Natural killer cell treated with Interleukin-12 subunit alpha and Interleukin-12 subunit beta and Interleukin-15 and Interleukin-18, amount 100 ng/mL, for 72 hours (primary cell): ENCODE measurements at regions not wholly inside any gene's neighbourhood (a gene's known extent, or its start where the extent isn't known, plus 50 kb on each side); places are given as distances from the start of the nearest gene placed in this dataset.

Experiments
- ATAC-seq, 2 donors: fragments of 150-1000 bp; cut with Tn5 transposase in 1 of 2; sonication (Bioruptor Pico), chemical (Tn5 transposase) in 1 of 2; 2 replicates each; pipeline ENCODE4 v1.10.0; 2021
- DNase-seq: peaks from one replicate; pipeline ENCODE4 v3.0.0; 2022; ENCODE audit warnings: low spot score
- H3K27ac Mint-ChIP-seq, 2 donors: 1 replicate in 1 of 2; 2 replicates in 1 of 2; pipeline ENCODE4 v1.8.0; 2022; ENCODE audit warnings: mixed read lengths in 2 of 2, mild to moderate bottlenecking in 1 of 2, moderate library complexity in 1 of 2
- H3K27me3 Mint-ChIP-seq, 2 donors: 1 replicate in 1 of 2; 2 replicates in 1 of 2; pipeline ENCODE4 v1.8.0; 2022; ENCODE audit warnings: mixed read lengths in 2 of 2
- H3K36me3 Mint-ChIP-seq: one replicate; pipeline ENCODE4 v1.8.0; 2022; ENCODE audit warnings: mixed read lengths
- H3K4me1 Mint-ChIP-seq, 2 donors: 1 replicate in 1 of 2; 2 replicates in 1 of 2; pipeline ENCODE4 v1.8.0; 2022; ENCODE audit warnings: low read depth in 2 of 2, mixed read lengths in 2 of 2, mild to moderate bottlenecking in 1 of 2
- H3K4me3 Mint-ChIP-seq: one replicate; pipeline ENCODE4 v1.8.0; 2022; ENCODE audit warnings: mixed read lengths
- H3K9me3 Mint-ChIP-seq: 2 replicates; pipeline ENCODE4 v1.8.0; 2022; ENCODE audit warnings: mixed read lengths

GRCh38 chr10:3683560-3683959 lies 101.4 kb downstream of the KLF6 start:
- Mint-ChIP-seq H3K4me3 (no peak overlapping the region), H3K4me1 (peaks cover 0 to 6% of the 10 kb centered on the region in 2 donors), H3K27me3 (peaks cover 0 to 2% of the 10 kb centered on the region in 2 donors), H3K27ac (no peak overlapping the region), H3K9me3 (no peaks in the 10 kb centered on the region), H3K36me3 (no peaks in the 10 kb centered on the region)
- ATAC-seq (no peak), DNase-seq (no peak)

GRCh38 chr10:3682745-3683144 lies 102.3 kb downstream of the KLF6 start:
- H3K27ac Mint-ChIP-seq: no peak overlapping the region
- H3K4me3 Mint-ChIP-seq: no peak overlapping the region
- peaks cover 0 to 2% of the 10 kb centered on the region in 2 donors for H3K27me3 Mint-ChIP-seq
- no peak for ATAC-seq
- H3K36me3 Mint-ChIP-seq: no peaks in the 10 kb centered on the region
- peaks cover 0 to 6% of the 10 kb centered on the region in 2 donors for H3K4me1 Mint-ChIP-seq
- no peak for DNase-seq
- no peaks in the 10 kb centered on the region for H3K9me3 Mint-ChIP-seq

- peaks cover 0 to 2% of the 10 kb centered on the region in 2 donors for H3K27me3 Mint-ChIP-seq
- H3K4me1 Mint-ChIP-seq: peaks cover 0 to 6% of the 10 kb centered on the region in 2 donors
- ATAC-seq: no peak
- no peak overlapping the region for H3K27ac Mint-ChIP-seq
- DNase-seq: no peak
- no peak overlapping the region for H3K4me3 Mint-ChIP-seq
- no peaks in the 10 kb centered on the region for H3K36me3 Mint-ChIP-seq
- H3K9me3 Mint-ChIP-seq: no peaks in the 10 kb centered on the region
These were observed 103.1 kb downstream of the KLF6 start for GRCh38 chr10:3681642-3682554.

GRCh38 chr10:3679950-3680629 lies 104.9 kb downstream of the KLF6 start:
- no peak overlapping the region for H3K27ac Mint-ChIP-seq
- no peak overlapping the region for H3K4me3 Mint-ChIP-seq
- H3K4me1 Mint-ChIP-seq: peaks cover 0 to 6% of the 10 kb centered on the region in 2 donors
- H3K27me3 Mint-ChIP-seq: peaks cover 0 to 2% of the 10 kb centered on the region in 2 donors
- DNase-seq (no peak), ATAC-seq (no peak)
- no peaks in the 10 kb centered on the region for H3K9me3 Mint-ChIP-seq
- H3K36me3 Mint-ChIP-seq: no peaks in the 10 kb centered on the region

GRCh38 chr10:3678629-3679227 lies 106.3 kb downstream of the KLF6 start:
- ATAC-seq (no peak), DNase-seq (no peak)
- H3K27me3 Mint-ChIP-seq: no peaks in the 10 kb centered on the region
- no peak overlapping the region for H3K27ac Mint-ChIP-seq
- no peaks in the 10 kb centered on the region for H3K36me3 Mint-ChIP-seq
- peaks cover 0 to 3% of the 10 kb centered on the region in 2 donors for H3K4me1 Mint-ChIP-seq
- H3K4me3 Mint-ChIP-seq: no peak overlapping the region
- no peaks in the 10 kb centered on the region for H3K9me3 Mint-ChIP-seq

GRCh38 chr10:3676564-3676963 lies 108.4 kb downstream of the KLF6 start:
- Mint-ChIP-seq H3K36me3 (no peaks in the 10 kb centered on the region), H3K4me3 (no peak overlapping the region), H3K4me1 (peaks cover 0 to 3% of the 10 kb centered on the region in 2 donors), H3K27me3 (no peaks in the 10 kb centered on the region), H3K9me3 (no peaks in the 10 kb centered on the region), H3K27ac (no peak overlapping the region)
- DNase-seq: no peak
- no peak for ATAC-seq

- DNase-seq: no peak
- H3K27me3 Mint-ChIP-seq: peaks cover 3 to 6% of the 10 kb centered on the region in 2 donors
- H3K4me3 Mint-ChIP-seq: no peak overlapping the region
- H3K4me1 Mint-ChIP-seq: peaks cover 25 to 29% of the 10 kb centered on the region in 2 donors
- H3K9me3 Mint-ChIP-seq: no peaks in the 10 kb centered on the region
- no peak for ATAC-seq
- no peaks in the 10 kb centered on the region for H3K36me3 Mint-ChIP-seq
- H3K27ac Mint-ChIP-seq: no peak overlapping the region
These were observed 112.8 kb downstream of the KLF6 start for GRCh38 chr10:3672220-3672619.

- Mint-ChIP-seq H3K36me3 (no peaks in the 10 kb centered on the region), H3K4me3 (no peak overlapping the region), H3K27me3 (peaks cover 6 to 7% of the 10 kb centered on the region in 2 donors), H3K4me1 (peaks cover 30 to 34% of the 10 kb centered on the region in 2 donors), H3K9me3 (no peaks in the 10 kb centered on the region), H3K27ac (peak overlapping the region in 1 of 2 donors; percentile 74)
- ATAC-seq (no peak), DNase-seq (no peak)
These were observed 113.5 kb downstream of the KLF6 start for GRCh38 chr10:3671386-3671955.

- H3K27ac Mint-ChIP-seq: peak overlapping the region; percentile 85 to 95
- H3K4me1 Mint-ChIP-seq: peaks cover 30 to 34% of the 10 kb centered on the region in 2 donors
- DNase-seq (no peak), ATAC-seq (peak; percentile 59 to 60)
- peak overlapping the region; percentile 86 for H3K4me3 Mint-ChIP-seq
- no peaks in the 10 kb centered on the region for H3K9me3 Mint-ChIP-seq
- H3K36me3 Mint-ChIP-seq: no peaks in the 10 kb centered on the region
- peaks cover 6 to 7% of the 10 kb centered on the region in 2 donors for H3K27me3 Mint-ChIP-seq
These were observed 116.1 kb downstream of the KLF6 start for GRCh38 chr10:3668966-3669330.

- Mint-ChIP-seq H3K27me3 (peaks cover 6 to 7% of the 10 kb centered on the region in 2 donors), H3K9me3 (no peaks in the 10 kb centered on the region), H3K4me3 (peak overlapping the region; percentile 86), H3K4me1 (peaks cover 30 to 34% of the 10 kb centered on the region in 2 donors), H3K27ac (peak overlapping the region; percentile 85 to 95), H3K36me3 (no peaks in the 10 kb centered on the region)
- DNase-seq: peak; percentile 69
- peak; percentile 85 to 87 for ATAC-seq
These were observed 116.6 kb downstream of the KLF6 start for GRCh38 chr10:3668276-3668965.

GRCh38 chr10:3666525-3667302 lies 118.3 kb downstream of the KLF6 start:
- peak overlapping the region; percentile 86 for H3K4me3 Mint-ChIP-seq
- DNase-seq: no peak
- peak overlapping the region; percentile 61 to 93 for H3K27ac Mint-ChIP-seq
- peaks cover 6 to 7% of the 10 kb centered on the region in 2 donors for H3K27me3 Mint-ChIP-seq
- ATAC-seq: no peak
- no peaks in the 10 kb centered on the region for H3K9me3 Mint-ChIP-seq
- peaks cover 30 to 34% of the 10 kb centered on the region in 2 donors for H3K4me1 Mint-ChIP-seq
- H3K36me3 Mint-ChIP-seq: no peaks in the 10 kb centered on the region

- Mint-ChIP-seq H3K27me3 (peaks cover 4 to 7% of the 10 kb centered on the region in 2 donors), H3K9me3 (no peaks in the 10 kb centered on the region), H3K4me3 (no peak overlapping the region), H3K4me1 (peaks cover 30 to 34% of the 10 kb centered on the region in 2 donors), H3K27ac (no peak overlapping the region), H3K36me3 (no peaks in the 10 kb centered on the region)
- DNase-seq (no peak), ATAC-seq (no peak)
These were observed 119.6 kb downstream of the KLF6 start for GRCh38 chr10:3665316-3665908.
